ENCODE measurements at regions not wholly inside any gene's neighbourhood (a gene's known extent, or its start where the extent isn't known, plus 50 kb on each side); places are given as distances from the start of the nearest gene placed in this dataset.

GRCh38 chr10:62681211-62681940 is 123.1 kb upstream of the ADO start:
- TF ChIP-seq, protein P1, sequence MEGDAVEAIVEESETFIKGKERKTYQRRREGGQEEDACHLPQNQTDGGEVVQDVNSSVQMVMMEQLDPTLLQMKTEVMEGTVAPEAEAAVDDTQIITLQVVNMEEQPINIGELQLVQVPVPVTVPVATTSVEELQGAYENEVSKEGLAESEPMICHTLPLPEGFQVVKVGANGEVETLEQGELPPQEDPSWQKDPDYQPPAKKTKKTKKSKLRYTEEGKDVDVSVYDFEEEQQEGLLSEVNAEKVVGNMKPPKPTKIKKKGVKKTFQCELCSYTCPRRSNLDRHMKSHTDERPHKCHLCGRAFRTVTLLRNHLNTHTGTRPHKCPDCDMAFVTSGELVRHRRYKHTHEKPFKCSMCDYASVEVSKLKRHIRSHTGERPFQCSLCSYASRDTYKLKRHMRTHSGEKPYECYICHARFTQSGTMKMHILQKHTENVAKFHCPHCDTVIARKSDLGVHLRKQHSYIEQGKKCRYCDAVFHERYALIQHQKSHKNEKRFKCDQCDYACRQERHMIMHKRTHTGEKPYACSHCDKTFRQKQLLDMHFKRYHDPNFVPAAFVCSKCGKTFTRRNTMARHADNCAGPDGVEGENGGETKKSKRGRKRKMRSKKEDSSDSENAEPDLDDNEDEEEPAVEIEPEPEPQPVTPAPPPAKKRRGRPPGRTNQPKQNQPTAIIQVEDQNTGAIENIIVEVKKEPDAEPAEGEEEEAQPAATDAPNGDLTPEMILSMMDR (IDR thresholded peaks at IDR 0.05): no peak
- TF ChIP-seq POLR2A (IDR thresholded peaks at IDR 0.05): no peak

Data from body of pancreas (tissue), 4 donors.